ENCODE measurements at regions not wholly inside any gene's neighbourhood (a gene's known extent, or its start where the extent isn't known, plus 50 kb on each side); places are given as distances from the start of the nearest gene placed in this dataset.

- no peak overlapping the region for H3K27ac ChIP-seq (ENCODE audit: control insufficient read depth, insufficient read depth)
- H3K79me2 ChIP-seq (ENCODE audit: control insufficient read depth, insufficient read depth, low read length) = no peaks in the 10 kb centered on the region
- ChIA-PET CTCF (no interaction called here), SMC1A (ENCODE audit: uncharacterized antibody, unreplicated experiment) (no interaction called here), RAD21 (ENCODE audit: unreplicated experiment) (no interaction called here), POLR2A (no interaction called here)
- H3K4me1 ChIP-seq (ENCODE audit: control insufficient read depth, insufficient read depth, low read length) = no peaks in the 10 kb centered on the region
- H2AFZ ChIP-seq (ENCODE audit: control insufficient read depth, low read depth, low read length) = no peak overlapping the region
- DNase-seq (ENCODE audit: low read depth, low spot score) (no peak), ATAC-seq (no peak), FAIRE-seq (no peak)
- no peaks in the 10 kb centered on the region; the same call in 2 of the 3 replicates for H3K9me3 ChIP-seq (replicated peaks; ENCODE audit: control insufficient read depth, insufficient read depth, low read length)
- intact Hi-C loops (cut with micrococcal nuclease; ENCODE audit: unreplicated experiment) (no loop called here), in situ Hi-C loops (cut with MboI) (no loop called here)
- no peak overlapping the region for H3K4me2 ChIP-seq (ENCODE audit: control insufficient read depth, insufficient read depth)
- H3K9ac ChIP-seq (ENCODE audit: control insufficient read depth, insufficient read depth, low read length) = no peak overlapping the region
- H3K36me3 ChIP-seq (ENCODE audit: control insufficient read depth in 2 of 2, insufficient read depth in 2 of 2, low read length in 1 of 2) = no peaks in the 10 kb centered on the region
- no peak overlapping the region for H3K4me3 ChIP-seq
- no peaks in the 10 kb centered on the region for H4K20me1 ChIP-seq (ENCODE audit: control insufficient read depth, insufficient read depth)
- BruUV-seq (replicated peaks) = no TSS peak
- TF ChIP-seq CUX1 (IDR thresholded peaks at IDR 0.05; ENCODE audit: insufficient replicate concordance, low read depth, low read length) = no peak
- TF ChIP-seq GATAD2B (conservative IDR thresholded peaks at IDR 0.05; ENCODE audit: low read depth) = no peak
- no peak for TF ChIP-seq POLR2AphosphoS5 (IDR thresholded peaks at IDR 0.05; ENCODE audit: low read length)
- TF ChIP-seq ZNF592 (IDR thresholded peaks at IDR 0.05) = no peak
- no peak for TF ChIP-seq PAX8 (IDR thresholded peaks at IDR 0.05)
- no peak for TF ChIP-seq SMAD5 (IDR thresholded peaks at IDR 0.05; ENCODE audit: low read depth)
- no peaks in the 10 kb centered on the region for H3K27me3 ChIP-seq (replicated peaks in 1 of 2; ENCODE audit: control insufficient read depth in 2 of 2, insufficient read depth in 2 of 2, low read length in 1 of 2)
These were observed 244.8 kb upstream of the RGS18 start for GRCh38 chr1:191913260-191913977.

All from GM12878 (cell line).